GM12873 (cell line): ENCODE measurements at regions not wholly inside any gene's neighbourhood (a gene's known extent, or its start where the extent isn't known, plus 50 kb on each side); places are given as distances from the start of the nearest gene placed in this dataset.

Experiments used
- CTCF ChIP-seq: IDR thresholded peaks from 2 replicates; pipeline ENCODE4 v1.5.1; 2012; ENCODE audit warnings: low read depth, mild to moderate bottlenecking, moderate library complexity, low read length, control low read depth; ENCODE audit not compliant: insufficient read depth; ENCODE audit errors: missing control alignments

- no peak for TF ChIP-seq CTCF
These were observed 581.1 kb downstream of the KCNT2 start for GRCh38 chr1:196027127-196027526.

GRCh38 chr1:196009362-196009761, 598.9 kb downstream of the KCNT2 start:
- TF ChIP-seq CTCF = no peak

- TF ChIP-seq CTCF = no peak
These were observed 600.5 kb downstream of the KCNT2 start for GRCh38 chr1:196007763-196008162.

GRCh38 chr1:196005426-196005825, 602.8 kb downstream of the KCNT2 start:
- no peak for TF ChIP-seq CTCF

- TF ChIP-seq CTCF = no peak
These were observed 605.3 kb downstream of the KCNT2 start for GRCh38 chr1:196002906-196003305.

- TF ChIP-seq CTCF = no peak
These were observed 607.1 kb downstream of the KCNT2 start for GRCh38 chr1:196001188-196001587.

- no peak for TF ChIP-seq CTCF
These were observed 609.2 kb downstream of the KCNT2 start for GRCh38 chr1:195999022-195999421.

- TF ChIP-seq CTCF = no peak
These were observed 626.6 kb downstream of the KCNT2 start for GRCh38 chr1:195981448-195982139.
